Mesothelial cell of epicardium (in vitro differentiated cells): ENCODE measurements at regions not wholly inside any gene's neighbourhood (a gene's known extent, or its start where the extent isn't known, plus 50 kb on each side); places are given as distances from the start of the nearest gene placed in this dataset.

Experiments
- DNase-seq, 2 experiments: peaks; one replicate each; pipeline ENCODE4 v3.0.0; 2021; ENCODE audit warnings: low spot score in 2 of 2; ENCODE audit not compliant: unreplicated experiment in 2 of 2
- H3K27ac Mint-ChIP-seq: 2 replicates; pipeline ENCODE4 v1.8.0; 2021; ENCODE audit warnings: mixed read lengths
- H3K27me3 Mint-ChIP-seq: 2 replicates; pipeline ENCODE4 v1.8.0; 2021; ENCODE audit warnings: low read depth, mixed read lengths
- H3K36me3 Mint-ChIP-seq: 2 replicates; pipeline ENCODE4 v1.8.0; 2021; ENCODE audit warnings: mixed read lengths
- H3K4me1 Mint-ChIP-seq: 2 replicates; pipeline ENCODE4 v1.8.0; 2021; ENCODE audit warnings: mixed read lengths
- H3K4me3 Mint-ChIP-seq: 2 replicates; pipeline ENCODE4 v1.8.0; 2021; ENCODE audit warnings: mild to moderate bottlenecking, moderate library complexity, mixed read lengths
- H3K9me3 Mint-ChIP-seq: 2 replicates; pipeline ENCODE4 v1.8.0; 2021; ENCODE audit warnings: mixed read lengths
- TF ChIP-seq, protein P1 (sequence below): fragments of 200-600 bp; sonication (generic); IDR thresholded peaks from one replicate; pipeline ENCODE4 v1.5.0; 2021; ENCODE audit warnings: antibody characterized with exemption; ENCODE audit not compliant: unreplicated experiment

DNA sequence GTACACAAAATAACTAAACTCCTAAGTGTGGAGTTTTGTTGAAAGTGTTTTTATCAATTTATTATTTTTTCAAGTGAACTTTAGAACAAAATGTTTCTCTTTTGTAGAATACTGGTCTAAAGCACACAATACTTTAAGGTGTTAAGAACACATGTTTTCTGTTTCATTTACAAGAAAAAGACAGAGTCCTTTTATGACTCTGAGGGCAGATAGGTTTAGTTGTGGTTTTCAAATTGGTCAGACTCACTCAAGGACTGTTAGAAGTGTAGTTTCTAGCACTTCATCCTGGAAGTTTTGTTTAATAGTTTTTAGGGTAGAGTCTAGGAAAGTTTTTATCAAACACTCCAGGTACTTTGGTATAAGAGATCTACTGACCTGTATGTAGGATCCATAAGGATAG lies 376.5 kb downstream of the LRRIQ3 start:
- H3K4me3 Mint-ChIP-seq, result no peak overlapping the region

DNA sequence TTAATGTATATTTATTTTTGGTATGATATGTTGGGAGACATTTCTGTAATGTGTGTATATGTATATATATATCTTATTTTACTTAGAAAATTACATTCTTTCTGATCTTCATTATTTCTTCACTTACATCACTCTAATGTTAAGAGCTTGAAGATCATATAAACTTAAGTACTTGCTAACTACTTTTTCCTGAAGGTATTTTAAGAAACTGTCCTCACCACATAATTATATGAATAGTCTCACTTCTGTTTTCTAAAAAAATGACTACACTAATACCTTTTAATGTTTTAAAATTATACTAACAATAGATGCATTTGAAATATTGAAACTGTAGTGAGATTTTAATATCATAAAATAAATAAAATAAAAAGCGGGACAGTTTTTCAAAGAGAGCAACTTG lies 377.1 kb downstream of the LRRIQ3 start:
- DNase-seq, result no peak
- H3K27me3 Mint-ChIP-seq, result peaks cover 5% of the 10 kb centered on the region
- no peaks in the 10 kb centered on the region for H3K4me1 Mint-ChIP-seq
- no peak overlapping the region for H3K4me3 Mint-ChIP-seq
- no peak overlapping the region for H3K27ac Mint-ChIP-seq
- peaks cover 9% of the 10 kb centered on the region for H3K9me3 Mint-ChIP-seq
- TF ChIP-seq, protein P1, sequence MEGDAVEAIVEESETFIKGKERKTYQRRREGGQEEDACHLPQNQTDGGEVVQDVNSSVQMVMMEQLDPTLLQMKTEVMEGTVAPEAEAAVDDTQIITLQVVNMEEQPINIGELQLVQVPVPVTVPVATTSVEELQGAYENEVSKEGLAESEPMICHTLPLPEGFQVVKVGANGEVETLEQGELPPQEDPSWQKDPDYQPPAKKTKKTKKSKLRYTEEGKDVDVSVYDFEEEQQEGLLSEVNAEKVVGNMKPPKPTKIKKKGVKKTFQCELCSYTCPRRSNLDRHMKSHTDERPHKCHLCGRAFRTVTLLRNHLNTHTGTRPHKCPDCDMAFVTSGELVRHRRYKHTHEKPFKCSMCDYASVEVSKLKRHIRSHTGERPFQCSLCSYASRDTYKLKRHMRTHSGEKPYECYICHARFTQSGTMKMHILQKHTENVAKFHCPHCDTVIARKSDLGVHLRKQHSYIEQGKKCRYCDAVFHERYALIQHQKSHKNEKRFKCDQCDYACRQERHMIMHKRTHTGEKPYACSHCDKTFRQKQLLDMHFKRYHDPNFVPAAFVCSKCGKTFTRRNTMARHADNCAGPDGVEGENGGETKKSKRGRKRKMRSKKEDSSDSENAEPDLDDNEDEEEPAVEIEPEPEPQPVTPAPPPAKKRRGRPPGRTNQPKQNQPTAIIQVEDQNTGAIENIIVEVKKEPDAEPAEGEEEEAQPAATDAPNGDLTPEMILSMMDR, result no peak
- no peaks in the 10 kb centered on the region for H3K36me3 Mint-ChIP-seq

More for the DNA sequence above, 376.5 kb downstream of the LRRIQ3 start:
- no peaks in the 10 kb centered on the region for H3K36me3 Mint-ChIP-seq
- peaks cover 5% of the 10 kb centered on the region for H3K27me3 Mint-ChIP-seq
- no peak overlapping the region for H3K27ac Mint-ChIP-seq
- TF ChIP-seq, protein P1, result no peak
- H3K9me3 Mint-ChIP-seq, result peaks cover 3% of the 10 kb centered on the region
- no peaks in the 10 kb centered on the region for H3K4me1 Mint-ChIP-seq
- no peak for DNase-seq

DNA sequence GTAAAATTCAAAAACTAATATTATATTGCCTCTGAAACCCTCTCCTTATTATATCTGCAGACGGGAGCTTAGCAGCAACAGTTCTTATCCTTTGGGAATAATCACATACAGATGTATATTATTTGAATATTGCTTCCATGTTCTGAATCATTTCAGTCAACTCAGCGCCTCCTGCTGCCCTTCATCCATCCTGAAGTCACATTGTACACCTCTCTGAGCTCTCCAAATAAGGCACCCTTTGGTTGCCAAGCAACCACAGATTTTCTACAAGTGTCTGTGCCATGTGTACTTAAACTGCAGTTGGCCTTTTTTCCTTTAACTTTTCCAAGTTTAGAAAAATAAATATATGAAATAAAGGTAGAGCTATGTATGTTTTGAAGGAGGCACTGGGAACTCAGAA lies 384.3 kb downstream of the LRRIQ3 start:
- H3K4me3 Mint-ChIP-seq, result no peak overlapping the region
- peaks cover 11% of the 10 kb centered on the region for H3K27me3 Mint-ChIP-seq

DNA sequence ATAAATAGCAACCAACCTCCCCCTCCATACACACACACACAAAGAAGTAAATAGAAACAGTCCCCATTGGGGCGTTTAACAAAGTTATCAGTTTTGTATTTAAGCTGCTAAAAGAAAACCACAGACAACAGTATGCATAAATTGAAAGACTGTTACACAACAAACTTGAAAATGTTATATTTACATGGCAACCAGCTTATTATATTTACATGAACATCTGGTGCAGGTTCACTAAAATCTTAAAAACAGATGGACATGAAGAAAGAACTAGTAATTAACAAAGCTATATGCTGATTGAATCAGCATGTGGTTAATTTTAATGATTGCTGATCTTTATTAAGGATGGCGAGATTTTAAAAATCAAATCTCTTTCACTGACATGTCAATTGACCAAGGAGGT lies 384.7 kb downstream of the LRRIQ3 start:
- H3K4me1 Mint-ChIP-seq, result no peaks in the 10 kb centered on the region
- H3K27me3 Mint-ChIP-seq, result peaks cover 9% of the 10 kb centered on the region
- no peak overlapping the region for H3K4me3 Mint-ChIP-seq
- no peaks in the 10 kb centered on the region for H3K36me3 Mint-ChIP-seq
- TF ChIP-seq, protein P1, result no peak
- no peak overlapping the region for H3K27ac Mint-ChIP-seq
- H3K9me3 Mint-ChIP-seq, result peaks cover 19% of the 10 kb centered on the region
- no peak for DNase-seq

More for the DNA sequence above, 384.3 kb downstream of the LRRIQ3 start:
- Mint-ChIP-seq H3K36me3 (no peaks in the 10 kb centered on the region), H3K4me1 (no peaks in the 10 kb centered on the region), H3K27ac (no peak overlapping the region), H3K9me3 (peaks cover 19% of the 10 kb centered on the region)
- TF ChIP-seq, protein P1, result no peak
- no peak for DNase-seq

DNA sequence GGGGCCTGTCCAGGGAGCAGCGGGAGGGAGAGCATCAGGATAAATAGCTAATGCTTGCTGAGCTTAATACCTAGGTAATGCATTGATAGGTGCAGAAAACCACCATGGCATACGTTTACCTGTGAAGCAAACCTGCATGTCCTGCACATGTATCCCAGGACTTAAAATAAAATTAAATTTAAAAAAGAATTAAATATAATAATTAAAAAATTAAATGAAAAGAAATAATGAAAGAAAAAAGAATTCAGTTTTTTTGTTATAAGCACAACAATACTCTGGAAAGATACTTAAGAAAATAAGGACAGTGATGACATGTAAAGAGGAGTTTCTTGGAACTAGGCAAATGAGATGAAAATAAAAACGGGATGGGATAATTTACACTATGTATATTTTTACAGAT lies 386.2 kb downstream of the LRRIQ3 start:
- Mint-ChIP-seq H3K27me3 (peaks cover 9% of the 10 kb centered on the region), H3K4me3 (no peak overlapping the region), H3K9me3 (peaks cover 22% of the 10 kb centered on the region), H3K36me3 (no peaks in the 10 kb centered on the region), H3K4me1 (no peaks in the 10 kb centered on the region), H3K27ac (no peak overlapping the region)
- TF ChIP-seq, protein P1, result no peak
- DNase-seq, result no peak

DNA sequence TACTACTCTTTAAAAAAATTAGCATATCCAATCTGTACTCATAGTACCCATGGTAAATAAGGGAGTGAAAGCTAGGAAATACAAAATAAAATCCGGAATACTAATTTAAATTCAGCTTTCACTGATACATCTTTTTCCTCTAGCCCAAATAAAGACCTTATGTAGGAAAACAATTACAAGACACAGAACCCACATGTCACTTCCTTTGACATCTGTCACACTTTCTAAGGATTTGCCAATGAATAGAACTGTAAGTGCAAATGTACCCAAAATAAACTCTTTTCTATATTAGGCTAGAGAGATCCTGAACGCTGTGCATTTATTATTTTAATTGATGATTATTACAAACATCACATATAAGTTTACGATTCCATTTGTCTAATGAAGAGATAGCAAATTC lies 393.0 kb downstream of the LRRIQ3 start:
- H3K4me3 Mint-ChIP-seq, result no peak overlapping the region
- TF ChIP-seq, protein P1, result no peak
- no peak overlapping the region for H3K27ac Mint-ChIP-seq
- peaks cover 8% of the 10 kb centered on the region for H3K4me1 Mint-ChIP-seq
- H3K9me3 Mint-ChIP-seq, result peaks cover 4% of the 10 kb centered on the region
- DNase-seq, result no peak
- peaks cover under 1% of the 10 kb centered on the region for H3K27me3 Mint-ChIP-seq
- no peaks in the 10 kb centered on the region for H3K36me3 Mint-ChIP-seq
